Uterus (tissue), 2 donors: ENCODE measurements at regions not wholly inside any gene's neighbourhood (a gene's known extent, or its start where the extent isn't known, plus 50 kb on each side); places are given as distances from the start of the nearest gene placed in this dataset.

Experiments
- POLR2A ChIP-seq, 2 donors: fragments of 450-650 bp; IDR thresholded peaks; one replicate each; pipeline ENCODE4 v1.6.1; 2016; ENCODE audit warnings: antibody characterized with exemption in 2 of 2, mild to moderate bottlenecking in 1 of 2, moderate library complexity in 1 of 2
- TF ChIP-seq, protein P1 (sequence below), 4 experiments: fragments of 200-600 bp in 2 of 4; fragments of 450-650 bp in 2 of 4; sonication (generic) in 2 of 4; IDR thresholded peaks; one replicate each; pipeline ENCODE4 v1.5.1; 2016 to 2019; ENCODE audit warnings: antibody characterized with exemption in 4 of 4, mild to moderate bottlenecking in 2 of 4, moderate library complexity in 1 of 4

DNA sequence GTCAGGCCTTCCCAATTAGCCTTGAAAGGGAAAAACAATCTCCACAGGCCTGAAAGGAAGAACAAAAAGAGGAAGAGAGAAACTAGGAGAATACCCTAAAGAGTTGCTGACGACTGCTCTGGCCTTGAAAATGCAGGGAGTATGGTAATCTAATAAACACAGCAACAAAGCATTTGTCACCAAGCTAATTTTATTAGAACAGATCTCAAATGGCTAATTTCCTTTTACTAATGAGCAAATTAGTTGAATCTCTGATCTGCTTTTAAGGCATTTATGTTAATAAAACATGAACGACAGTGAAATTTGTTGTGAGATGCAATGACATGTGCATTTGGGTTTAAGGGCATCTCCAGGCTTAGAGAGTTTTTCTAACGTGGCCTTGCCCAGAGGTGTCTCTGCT is 212.2 kb downstream of the BUD13 start:
- TF ChIP-seq, protein P1, sequence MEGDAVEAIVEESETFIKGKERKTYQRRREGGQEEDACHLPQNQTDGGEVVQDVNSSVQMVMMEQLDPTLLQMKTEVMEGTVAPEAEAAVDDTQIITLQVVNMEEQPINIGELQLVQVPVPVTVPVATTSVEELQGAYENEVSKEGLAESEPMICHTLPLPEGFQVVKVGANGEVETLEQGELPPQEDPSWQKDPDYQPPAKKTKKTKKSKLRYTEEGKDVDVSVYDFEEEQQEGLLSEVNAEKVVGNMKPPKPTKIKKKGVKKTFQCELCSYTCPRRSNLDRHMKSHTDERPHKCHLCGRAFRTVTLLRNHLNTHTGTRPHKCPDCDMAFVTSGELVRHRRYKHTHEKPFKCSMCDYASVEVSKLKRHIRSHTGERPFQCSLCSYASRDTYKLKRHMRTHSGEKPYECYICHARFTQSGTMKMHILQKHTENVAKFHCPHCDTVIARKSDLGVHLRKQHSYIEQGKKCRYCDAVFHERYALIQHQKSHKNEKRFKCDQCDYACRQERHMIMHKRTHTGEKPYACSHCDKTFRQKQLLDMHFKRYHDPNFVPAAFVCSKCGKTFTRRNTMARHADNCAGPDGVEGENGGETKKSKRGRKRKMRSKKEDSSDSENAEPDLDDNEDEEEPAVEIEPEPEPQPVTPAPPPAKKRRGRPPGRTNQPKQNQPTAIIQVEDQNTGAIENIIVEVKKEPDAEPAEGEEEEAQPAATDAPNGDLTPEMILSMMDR (IDR thresholded peaks at IDR 0.05): no peak
- TF ChIP-seq POLR2A (IDR thresholded peaks at IDR 0.05): no peak
